ENCODE measurements at regions not wholly inside any gene's neighbourhood (a gene's known extent, or its start where the extent isn't known, plus 50 kb on each side); places are given as distances from the start of the nearest gene placed in this dataset.

DNA sequence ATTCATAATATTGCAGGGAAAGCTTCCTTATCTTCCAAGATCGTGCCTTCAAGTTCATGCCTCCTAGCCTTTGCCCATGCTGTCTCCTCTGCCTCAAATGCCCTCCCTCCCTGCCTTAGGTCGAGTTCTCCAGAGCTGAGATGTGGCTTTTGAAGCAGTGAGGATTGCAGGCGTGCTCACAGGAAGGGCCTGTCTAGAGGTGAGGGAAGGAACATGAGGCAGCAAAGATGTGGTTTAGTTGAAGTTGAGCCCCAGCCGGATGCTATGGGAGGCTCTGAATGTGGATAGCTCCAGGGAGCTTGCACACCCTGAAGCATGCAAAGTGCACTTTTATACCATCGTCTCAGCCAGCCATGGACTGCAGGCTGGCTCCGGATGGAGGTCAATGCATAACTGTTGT is 754.6 kb upstream of the EEF2KMT start:
- no peaks in the 10 kb centered on the region for H3K36me3 Mint-ChIP-seq (ENCODE audit: low read depth)
- H3K9me3 Mint-ChIP-seq = peaks cover 38% of the 10 kb centered on the region
- H3K27me3 Mint-ChIP-seq (ENCODE audit: insufficient read depth) = no peaks in the 10 kb centered on the region
- no peak overlapping the region for H3K27ac Mint-ChIP-seq
- no peaks in the 10 kb centered on the region for H3K4me1 Mint-ChIP-seq (ENCODE audit: low read depth)
- no peak overlapping the region for H3K4me3 Mint-ChIP-seq
- no peak for TF ChIP-seq CTCF (IDR thresholded peaks at IDR 0.05)
- no peak for DNase-seq

GRCh38 chr16:5851393-5851982 is 753.9 kb upstream of the EEF2KMT start:
- Mint-ChIP-seq H3K9me3 (peaks cover 38% of the 10 kb centered on the region), H3K27ac (no peak overlapping the region), H3K36me3 (ENCODE audit: low read depth) (no peaks in the 10 kb centered on the region), H3K27me3 (ENCODE audit: insufficient read depth) (no peaks in the 10 kb centered on the region), H3K4me3 (no peak overlapping the region), H3K4me1 (ENCODE audit: low read depth) (no peaks in the 10 kb centered on the region)
- no peak for TF ChIP-seq CTCF (IDR thresholded peaks at IDR 0.05)
- no peak for DNase-seq

GRCh38 chr16:5850632-5851392 is 753.2 kb upstream of the EEF2KMT start:
- Mint-ChIP-seq H3K9me3 (peaks cover 44% of the 10 kb centered on the region), H3K27me3 (ENCODE audit: insufficient read depth) (no peaks in the 10 kb centered on the region), H3K36me3 (ENCODE audit: low read depth) (no peaks in the 10 kb centered on the region), H3K27ac (no peak overlapping the region), H3K4me3 (no peak overlapping the region), H3K4me1 (ENCODE audit: low read depth) (no peaks in the 10 kb centered on the region)
- TF ChIP-seq CTCF (IDR thresholded peaks at IDR 0.05) = no peak
- no peak for DNase-seq

GRCh38 chr16:5845046-5845445 is 747.5 kb upstream of the EEF2KMT start:
- H3K27ac Mint-ChIP-seq = no peak overlapping the region
- no peaks in the 10 kb centered on the region for H3K27me3 Mint-ChIP-seq (ENCODE audit: insufficient read depth)
- no peak overlapping the region for H3K4me3 Mint-ChIP-seq
- no peaks in the 10 kb centered on the region for H3K36me3 Mint-ChIP-seq (ENCODE audit: low read depth)
- no peak for DNase-seq
- H3K4me1 Mint-ChIP-seq (ENCODE audit: low read depth) = no peaks in the 10 kb centered on the region
- peaks cover 54% of the 10 kb centered on the region for H3K9me3 Mint-ChIP-seq
- TF ChIP-seq CTCF (IDR thresholded peaks at IDR 0.05) = no peak

- Mint-ChIP-seq H3K27me3 (ENCODE audit: insufficient read depth) (no peaks in the 10 kb centered on the region), H3K36me3 (ENCODE audit: low read depth) (0 out of 2 replicates have a peak, but pooled peaks cover 2% of the 10 kb centered on the region), H3K4me1 (ENCODE audit: low read depth) (no peaks in the 10 kb centered on the region), H3K9me3 (peaks cover 60% of the 10 kb centered on the region), H3K4me3 (no peak overlapping the region), H3K27ac (no peak overlapping the region)
- no peak for TF ChIP-seq CTCF (IDR thresholded peaks at IDR 0.05)
- DNase-seq = no peak
Measured at GRCh38 chr16:5841974-5842373, 744.4 kb upstream of the EEF2KMT start.
